H1 (cell line): ENCODE measurements at regions not wholly inside any gene's neighbourhood (a gene's known extent, or its start where the extent isn't known, plus 50 kb on each side); places are given as distances from the start of the nearest gene placed in this dataset.

Experiments used
- CTCF ChIA-PET: fragments of 300-600 bp; sonication (Branson Sonifier 250); formaldehyde crosslinking; loops from one replicate; lab custom pipeline; 2021; ENCODE audit not compliant: partially characterized antibody; lab: Charles Lee
- POLR2A ChIA-PET: fragments of 300-600 bp; sonication (Branson Sonifier 250); formaldehyde crosslinking; loops from one replicate; lab custom pipeline; 2021; ENCODE audit warnings: inconsistent platforms; ENCODE audit not compliant: partially characterized antibody; lab: Charles Lee
- DNase-seq, 2 experiments: peaks; one replicate each; pipeline versions ENCODE4 v3.0.0 to v3.0.0-alpha.2; 2010 to 2022; ENCODE audit warnings: low spot score in 2 of 2, low read depth in 1 of 2, mixed read lengths in 1 of 2
- FAIRE-seq: peaks from 2 replicates; lab custom pipeline; 2011; peaks lifted over from hg19 to GRCh38; lab: Jason Lieb, UNC
- H2AFZ ChIP-seq: 2 replicates; pipeline ENCODE4 v1.8.1; 2012; ENCODE audit warnings: low read length, inconsistent platforms
- H2AK5ac ChIP-seq: 2 replicates; pipeline ENCODE4 v1.6.1; 2013; ENCODE audit warnings: low read depth, low read length
- H2BK120ac ChIP-seq: replicated peaks from 2 replicates; pipeline ENCODE3; 2013; ENCODE audit warnings: low read depth, low read length, inconsistent platforms
- H2BK12ac ChIP-seq: 2 replicates; pipeline ENCODE4 v1.6.1; 2013; ENCODE audit warnings: low read depth, low read length
- H2BK15ac ChIP-seq: 2 replicates; pipeline ENCODE4 v1.6.1; 2013; ENCODE audit warnings: low read length
- H2BK20ac ChIP-seq: 2 replicates; pipeline ENCODE4 v1.6.1; 2013; ENCODE audit warnings: low read length
- H2BK5ac ChIP-seq: 2 replicates; pipeline ENCODE4 v1.6.1; 2013; ENCODE audit warnings: low read depth, low read length
- H3K14ac ChIP-seq: 2 replicates; pipeline ENCODE4 v1.6.1; 2013; ENCODE audit warnings: inconsistent platforms; ENCODE audit not compliant: insufficient read length
- H3K18ac ChIP-seq: 2 replicates; pipeline ENCODE4 v1.6.1; 2013; ENCODE audit warnings: low read length; ENCODE audit errors: extremely low read depth
- H3K23ac ChIP-seq: 2 replicates; pipeline ENCODE4 v1.6.1; 2013; ENCODE audit warnings: inconsistent platforms; ENCODE audit not compliant: insufficient read length
- H3K23me2 ChIP-seq: 2 replicates; pipeline ENCODE4 v1.6.1; 2013; ENCODE audit warnings: low read depth, low read length
- H3K27ac ChIP-seq: 2 replicates; pipeline ENCODE4 v1.6.1; 2011; ENCODE audit warnings: low read depth, low read length, inconsistent platforms
- H3K27me3 ChIP-seq, 4 experiments: replicated peaks in 1 of 4; 1 replicate in 1 of 4; 2 replicates in 3 of 4; pipeline versions ENCODE4 v1.6.1 to v1.8.1; 2011 to 2013; ENCODE audit warnings: low read length in 3 of 4, mild to moderate bottlenecking in 3 of 4, inconsistent platforms in 2 of 4, mixed read lengths in 2 of 4, moderate library complexity in 1 of 4; ENCODE audit not compliant: control insufficient read depth in 3 of 4, insufficient read depth in 3 of 4; ENCODE audit errors: extremely low read depth in 1 of 4
- H3K36me3 ChIP-seq, 4 experiments: 2 replicates each; pipeline versions ENCODE4 v1.6.1 to v1.8.1; 2011 to 2013; ENCODE audit warnings: mild to moderate bottlenecking in 4 of 4, low read length in 3 of 4, moderate library complexity in 2 of 4, control low read depth in 1 of 4, inconsistent platforms in 1 of 4; ENCODE audit not compliant: insufficient read depth in 4 of 4, control insufficient read depth in 2 of 4
- H3K4ac ChIP-seq: replicated peaks from 2 replicates; pipeline ENCODE3; 2013; ENCODE audit warnings: low read length, low read depth, mixed read lengths, inconsistent platforms; ENCODE audit not compliant: insufficient read length
- H3K4me1 ChIP-seq, 4 experiments: replicated peaks in 1 of 4; 1 replicate in 1 of 4; 2 replicates in 3 of 4; pipeline versions ENCODE4 v1.6.1 to v1.8.1; 2011 to 2013; ENCODE audit warnings: low read length in 3 of 4, inconsistent platforms in 2 of 4, mixed read lengths in 1 of 4; ENCODE audit not compliant: insufficient read depth in 4 of 4, control insufficient read depth in 3 of 4
- H3K4me2 ChIP-seq, 2 experiments: 2 replicates each; pipeline versions ENCODE4 v1.6.1 to v1.8.1; 2011 to 2013; ENCODE audit warnings: low read depth in 2 of 2, low read length in 2 of 2, control low read depth in 1 of 2, inconsistent platforms in 1 of 2, mild to moderate bottlenecking in 1 of 2; ENCODE audit not compliant: insufficient read depth in 1 of 2
- H3K4me3 ChIP-seq, 4 experiments: fragments of 200-600, 300-600 bp in 1 of 4; sonication (generic), shearing (Covaris generic), sonication (Bioruptor Twin) in 1 of 4; 2 replicates each; pipeline versions ENCODE4 v1.5.1 to v1.8.1; 2011 to 2016; ENCODE audit warnings: low read length in 4 of 4, low read depth in 3 of 4, control low read depth in 2 of 4, inconsistent platforms in 2 of 4, mild to moderate bottlenecking in 2 of 4, mixed read lengths in 1 of 4, moderate library complexity in 1 of 4; ENCODE audit not compliant: insufficient read depth in 2 of 4; ENCODE audit errors: extremely low read depth in 1 of 4
- H3K56ac ChIP-seq: replicated peaks from 2 replicates; pipeline ENCODE3; 2013; ENCODE audit warnings: low read depth, mild to moderate bottlenecking, mixed read lengths, low read length, inconsistent platforms; ENCODE audit not compliant: insufficient read length
- H3K79me1 ChIP-seq: 2 replicates; pipeline ENCODE4 v1.6.1; 2013; ENCODE audit warnings: low read depth, low read length, control low read depth
- H3K79me2 ChIP-seq, 2 experiments: 2 replicates each; pipeline versions ENCODE4 v1.6.1 to v1.8.1; 2012 to 2013; ENCODE audit warnings: low read length in 2 of 2, mild to moderate bottlenecking in 2 of 2, inconsistent platforms in 1 of 2; ENCODE audit not compliant: insufficient read depth in 2 of 2, control insufficient read depth in 1 of 2
- H3K9ac ChIP-seq, 4 experiments: replicated peaks in 1 of 4; 1 replicate in 1 of 4; 2 replicates in 3 of 4; pipeline versions ENCODE4 v1.6.1 to v1.8.1; 2011 to 2013; ENCODE audit warnings: low read depth in 3 of 4, low read length in 3 of 4, control low read depth in 2 of 4, mild to moderate bottlenecking in 2 of 4, moderate library complexity in 2 of 4, inconsistent platforms in 1 of 4; ENCODE audit errors: extremely low read depth in 1 of 4
- H3K9me3 ChIP-seq, 2 experiments: 2 replicates each; pipeline versions ENCODE4 v1.6.1 to v1.8.1; 2012 to 2013; ENCODE audit warnings: mild to moderate bottlenecking in 2 of 2, moderate library complexity in 2 of 2, control low read depth in 1 of 2, inconsistent platforms in 1 of 2, low read depth in 1 of 2, low read length in 1 of 2, mixed read lengths in 1 of 2; ENCODE audit not compliant: insufficient read depth in 2 of 2
- H4K20me1 ChIP-seq, 2 experiments: replicated peaks in 1 of 2; 2 replicates each; pipeline versions ENCODE3 to v1.8.1; 2011 to 2013; ENCODE audit warnings: inconsistent platforms in 2 of 2, low read length in 2 of 2, mild to moderate bottlenecking in 1 of 2; ENCODE audit not compliant: insufficient read depth in 2 of 2, control insufficient read depth in 1 of 2
- H4K5ac ChIP-seq: 2 replicates; pipeline ENCODE4 v1.6.1; 2013; ENCODE audit warnings: low read length, low read depth, mixed read lengths, inconsistent platforms; ENCODE audit not compliant: insufficient read length
- H4K8ac ChIP-seq: 2 replicates; pipeline ENCODE4 v1.8.0; 2013; ENCODE audit warnings: mild to moderate bottlenecking, moderate library complexity, low read length, inconsistent platforms; ENCODE audit not compliant: insufficient read depth; ENCODE audit errors: extremely low read depth
- H4K91ac ChIP-seq: replicated peaks from 2 replicates; pipeline ENCODE3; 2013; ENCODE audit warnings: low read length, mixed read lengths, inconsistent platforms; ENCODE audit not compliant: insufficient read length
- BACH1 ChIP-seq: IDR thresholded peaks from 2 replicates; pipeline ENCODE4 v1.6.1; 2012; ENCODE audit warnings: low read length, improper control_type of control experiment
- EGR1 ChIP-seq: IDR thresholded peaks from 2 replicates; pipeline ENCODE4 v1.6.1; 2011; ENCODE audit warnings: low read depth, low read length, borderline replicate concordance
- GABPA ChIP-seq: IDR thresholded peaks from 2 replicates; pipeline ENCODE4 v1.6.1; 2011; ENCODE audit warnings: mild to moderate bottlenecking, low read length, moderate library complexity, borderline replicate concordance; ENCODE audit not compliant: insufficient read depth
- HDAC2 ChIP-seq, 2 experiments: fragments of 300-600 bp in 1 of 2; sonication (generic) in 1 of 2; IDR thresholded peaks; 2 replicates each; pipeline ENCODE4 v1.6.1; 2011 to 2012; ENCODE audit warnings: low read depth in 2 of 2, low read length in 2 of 2, mild to moderate bottlenecking in 2 of 2, moderate library complexity in 2 of 2, borderline replicate concordance in 1 of 2, inconsistent platforms in 1 of 2
- HDAC6 ChIP-seq: IDR thresholded peaks from one replicate; pipeline ENCODE4 v1.7.1; 2012; ENCODE audit warnings: low read depth, mild to moderate bottlenecking, inconsistent platforms, low read length, moderate library complexity
- KDM5A ChIP-seq: fragments of 200-600 bp; IDR thresholded peaks from 2 replicates; pipeline ENCODE4 v1.7.1; 2012; ENCODE audit warnings: mild to moderate bottlenecking, low read length, inconsistent platforms, mixed read lengths
- NRF1 ChIP-seq: IDR thresholded peaks from 2 replicates; pipeline ENCODE4 v1.6.1; 2011; ENCODE audit warnings: mild to moderate bottlenecking, low read depth, low read length, improper control_type of control experiment
- POLR2AphosphoS5 ChIP-seq: IDR thresholded peaks from 2 replicates; pipeline ENCODE4 v1.6.1; 2011; ENCODE audit warnings: low read depth, low read length
- POU5F1 ChIP-seq: IDR thresholded peaks from 2 replicates; pipeline ENCODE4 v1.6.1; 2011; ENCODE audit warnings: low read depth, mild to moderate bottlenecking, low read length, moderate library complexity
- RFX5 ChIP-seq: IDR thresholded peaks from 2 replicates; pipeline ENCODE4 v1.6.1; 2011; ENCODE audit warnings: low read depth, low read length, improper control_type of control experiment, borderline replicate concordance
- SIRT6 ChIP-seq: IDR thresholded peaks from one replicate; pipeline ENCODE4 v1.7.1; 2012; ENCODE audit warnings: low read length, inconsistent platforms
- SIX5 ChIP-seq: IDR thresholded peaks from 2 replicates; pipeline ENCODE4 v1.6.1; 2011; ENCODE audit warnings: mild to moderate bottlenecking, low read depth, low read length
- TAF1 ChIP-seq: IDR thresholded peaks from 2 replicates; pipeline ENCODE4 v1.6.1; 2011; ENCODE audit warnings: mild to moderate bottlenecking, low read depth, low read length
- TAF7 ChIP-seq: optimal IDR thresholded peaks from 2 replicates; pipeline ENCODE3; 2011; ENCODE audit warnings: low read depth, mild to moderate bottlenecking, inconsistent platforms, low read length, moderate library complexity, borderline replicate concordance
- USF2 ChIP-seq: IDR thresholded peaks from 2 replicates; pipeline ENCODE4 v1.6.1; 2011; ENCODE audit warnings: low read length, improper control_type of control experiment
- WGBS, 2 experiments: shearing (Covaris generic) in 1 of 2; methylation state at CpG; one replicate each; pipeline versions ENCODE4 v1.1.6 to v1.1.7; 2013 to 2015; ENCODE audit warnings: low lambda C conversion rate in 2 of 2, mixed read lengths in 2 of 2, inconsistent platforms in 1 of 2, low coverage in 1 of 2, missing lambda C conversion rate in 1 of 2; ENCODE audit not compliant: insufficient replicate concordance in 2 of 2, insufficient coverage in 1 of 2, insufficient read length in 1 of 2; ENCODE audit errors: extremely low coverage in 1 of 2, missing lambda C conversion rate in 1 of 2; 5-methylcytosine and 5-hydroxymethylcytosine counted together

DNA sequence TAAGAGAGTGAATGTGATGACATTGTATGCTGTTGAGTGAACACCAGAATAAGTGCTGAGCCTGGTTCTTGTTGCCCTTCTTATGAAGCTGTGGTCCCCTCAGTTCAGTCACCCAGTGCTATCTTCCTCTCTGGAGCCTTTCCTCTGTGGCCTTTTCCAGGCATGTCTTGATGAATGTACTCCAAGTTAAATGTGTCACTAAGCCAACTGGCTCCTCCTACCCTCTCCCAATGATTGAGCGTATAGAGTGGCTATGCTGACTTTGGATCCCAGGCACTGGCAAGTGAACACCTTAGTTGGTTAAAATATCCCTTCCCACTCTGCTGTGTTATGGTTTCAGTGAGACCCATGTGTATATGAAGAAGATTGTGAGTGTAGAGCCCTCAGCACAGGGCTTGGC, 134.1 kb upstream of the MAMLD1 start:
- H3K27ac ChIP-seq, result no peak overlapping the region
- H4K8ac ChIP-seq, result no peak overlapping the region
- no peak overlapping the region for H2BK12ac ChIP-seq
- no peak overlapping the region for H3K14ac ChIP-seq
- H3K4ac ChIP-seq, result no peak overlapping the region
- no peak overlapping the region for H2BK15ac ChIP-seq
- no peak for DNase-seq
- H2BK20ac ChIP-seq, result no peak overlapping the region
- H3K9ac ChIP-seq, result no peak overlapping the region
- no peak overlapping the region for H2AK5ac ChIP-seq
- no peaks in the 10 kb centered on the region for H3K79me1 ChIP-seq
- H4K91ac ChIP-seq, result no peak overlapping the region
- H3K23me2 ChIP-seq, result no peaks in the 10 kb centered on the region
- H4K20me1 ChIP-seq, result no peaks in the 10 kb centered on the region
- H3K36me3 ChIP-seq, result no peaks in the 10 kb centered on the region
- peaks cover 0 to 9% (median 0%) of the 10 kb centered on the region in 4 experiments; a peak in 2 of 7 replicates for H3K4me1 ChIP-seq
- H3K4me3 ChIP-seq, result no peak overlapping the region
- ChIA-PET POLR2A (no interaction called here), CTCF (no interaction called here)
- no peak overlapping the region for H3K18ac ChIP-seq
- no peak overlapping the region for H3K4me2 ChIP-seq
- WGBS, 2 experiments, result 100% methylated on average over 1 of the region's 1 CpG; no CpG with 5 or more reads in 1 of the 2 experiments
- no peak overlapping the region for H2BK120ac ChIP-seq
- H3K56ac ChIP-seq, result no peak overlapping the region
- no peak overlapping the region for H3K23ac ChIP-seq
- peaks cover 0 to 26% (median 7%) of the 10 kb centered on the region in 4 experiments; a peak in 5 of 7 replicates for H3K27me3 ChIP-seq
- H2AFZ ChIP-seq, result no peak overlapping the region
- FAIRE-seq, result no peak
- no peaks in the 10 kb centered on the region for H3K79me2 ChIP-seq
- no peak overlapping the region for H4K5ac ChIP-seq
- no peak overlapping the region for H2BK5ac ChIP-seq
- H3K9me3 ChIP-seq, result no peaks in the 10 kb centered on the region
- TF ChIP-seq TAF7, result no peak
- TF ChIP-seq BACH1, result no peak
- TF ChIP-seq EGR1, result no peak
- TF ChIP-seq RFX5, result no peak
- TF ChIP-seq SIRT6, result no peak
- no peak for TF ChIP-seq GABPA
- no peak for TF ChIP-seq SIX5
- no peak for TF ChIP-seq HDAC6
- TF ChIP-seq HDAC2 (IDR thresholded peaks at IDR 0.05; ENCODE audit: borderline replicate concordance in 1 of 2, low read depth in 2 of 2, low read length in 2 of 2), result no peak
- no peak for TF ChIP-seq TAF1
- no peak for TF ChIP-seq POU5F1
- TF ChIP-seq USF2, result no peak
- TF ChIP-seq POLR2AphosphoS5, result no peak
- no peak for TF ChIP-seq NRF1
- no peak for TF ChIP-seq KDM5A
